ENCODE measurements at regions not wholly inside any gene's neighbourhood (a gene's known extent, or its start where the extent isn't known, plus 50 kb on each side); places are given as distances from the start of the nearest gene placed in this dataset.

DNA sequence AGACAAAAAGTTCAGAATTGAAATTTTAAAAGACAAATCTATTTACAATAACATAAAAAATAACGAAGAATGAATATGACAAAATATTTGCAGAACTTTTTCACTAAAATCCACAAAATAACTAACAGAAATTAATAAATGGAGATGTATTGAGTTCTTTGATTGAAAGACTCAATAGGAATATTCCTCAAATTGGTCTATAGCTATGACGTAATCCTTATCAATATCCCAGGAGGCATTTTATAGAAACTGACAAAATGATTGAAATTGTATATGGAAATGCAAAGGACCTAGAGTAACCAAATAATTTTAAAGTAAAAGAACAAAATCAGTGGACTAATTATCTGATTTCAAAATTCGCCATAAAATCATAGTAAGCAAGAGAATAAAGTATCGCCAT lies 328.7 kb downstream of the MED10 start:
- Histone ChIP-seq H3K4me3 (no peak overlapping the region), H3K4me1 (no peaks in the 10 kb centered on the region), H3K27me3 (no peaks in the 10 kb centered on the region), H3K27ac (no peak overlapping the region), H3K36me3 (no peaks in the 10 kb centered on the region), H3K9me3 (no peaks in the 10 kb centered on the region)
- no peak for ATAC-seq
- DNase-seq: no peak
- intact Hi-C loops (cut with DNase I): no loop called here
- no peak for TF ChIP-seq CTCF (IDR thresholded peaks at IDR 0.05)

GRCh38 chr5:6048746-6049145 lies 329.6 kb downstream of the MED10 start:
- Histone ChIP-seq H3K36me3 (no peaks in the 10 kb centered on the region), H3K27me3 (no peaks in the 10 kb centered on the region), H3K27ac (no peak overlapping the region), H3K4me3 (no peak overlapping the region), H3K9me3 (no peaks in the 10 kb centered on the region), H3K4me1 (no peaks in the 10 kb centered on the region)
- TF ChIP-seq CTCF (IDR thresholded peaks at IDR 0.05): no peak
- DNase-seq (no peak), ATAC-seq (no peak)
- intact Hi-C loops (cut with DNase I): no loop called here

DNA sequence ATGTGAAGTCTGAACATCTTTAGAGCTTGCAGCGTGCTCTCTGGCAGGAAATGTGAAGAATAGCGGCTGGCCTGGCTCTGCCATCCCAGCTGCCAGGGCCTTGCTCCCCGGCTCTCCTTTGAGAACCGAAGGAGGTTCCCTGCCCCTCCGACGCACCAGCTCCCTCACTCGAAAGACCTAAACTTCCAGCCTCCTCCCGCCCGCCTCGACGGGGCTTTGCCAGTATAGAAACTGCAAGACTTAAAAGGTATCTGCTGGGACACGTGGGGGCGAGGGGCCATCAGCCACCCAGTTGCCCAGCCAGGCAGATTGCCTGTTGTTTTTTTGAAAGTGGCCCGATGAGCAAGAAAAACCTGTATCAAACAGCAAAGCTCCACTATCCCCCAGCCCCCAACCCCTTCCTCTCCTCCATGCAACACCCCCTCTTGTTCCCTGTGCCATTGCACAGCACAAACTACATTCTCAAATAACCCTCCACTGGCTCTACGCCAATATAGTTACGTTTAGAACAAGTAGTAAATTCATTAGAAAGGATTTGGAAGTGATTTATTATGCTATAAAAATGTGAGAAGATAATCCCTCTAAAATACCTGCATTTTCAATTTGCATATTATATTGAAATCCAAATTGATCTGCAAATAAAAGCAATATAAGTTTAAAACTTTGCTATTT lies 331.9 kb downstream of the MED10 start:
- H3K36me3 ChIP-seq: no peaks in the 10 kb centered on the region
- DNase-seq (no peak), ATAC-seq (no peak)
- H3K4me1 ChIP-seq: no peaks in the 10 kb centered on the region
- TF ChIP-seq CTCF (IDR thresholded peaks at IDR 0.05): no peak
- intact Hi-C loops (cut with DNase I): no loop called here
- H3K9me3 ChIP-seq: no peaks in the 10 kb centered on the region
- no peaks in the 10 kb centered on the region for H3K27me3 ChIP-seq
- no peak overlapping the region for H3K4me3 ChIP-seq
- no peak overlapping the region for H3K27ac ChIP-seq

DNA sequence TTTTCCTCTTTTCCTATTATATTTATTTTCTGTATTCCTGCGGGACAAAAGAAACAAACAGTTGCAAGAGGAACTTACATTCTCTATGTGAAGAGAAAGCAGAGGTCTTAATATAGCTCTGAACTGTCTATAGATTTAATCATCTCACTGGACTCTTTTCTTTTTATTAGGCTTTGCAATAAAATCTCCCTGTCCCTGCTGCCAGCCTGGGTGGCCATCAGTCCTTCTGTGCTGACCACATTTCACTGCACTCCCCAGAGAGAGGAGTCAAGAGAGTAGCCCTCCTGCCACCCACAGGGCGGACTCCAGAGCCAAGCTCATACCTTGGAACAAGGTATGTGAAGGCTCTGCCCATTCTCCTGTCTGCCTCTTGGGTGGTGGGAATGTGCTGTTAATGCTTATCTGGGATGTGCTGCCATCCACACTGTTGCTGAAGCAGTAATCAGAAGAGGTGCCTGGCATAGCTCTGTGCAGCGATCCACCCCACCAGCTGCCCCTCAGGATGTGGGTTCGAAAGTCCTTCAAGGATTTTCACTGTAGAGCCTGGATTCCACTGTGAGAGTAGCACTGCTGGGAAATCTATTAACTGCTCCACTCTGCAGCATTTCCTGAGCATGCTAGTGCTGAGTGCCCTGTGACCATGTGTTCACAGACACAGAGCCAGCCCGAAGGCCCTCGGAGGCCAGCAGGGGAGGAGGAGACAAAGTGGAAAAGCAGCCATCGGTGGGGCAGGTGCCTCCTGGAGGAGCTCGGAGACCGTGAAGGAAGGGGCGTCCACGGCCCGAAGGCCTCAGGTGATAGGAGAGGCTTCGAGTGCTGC lies 334.6 kb downstream of the MED10 start:
- ATAC-seq (peak; percentile 10), DNase-seq (no peak)
- Histone ChIP-seq H3K9me3 (no peaks in the 10 kb centered on the region), H3K36me3 (no peaks in the 10 kb centered on the region), H3K27me3 (no peaks in the 10 kb centered on the region), H3K27ac (no peak overlapping the region), H3K4me1 (no peaks in the 10 kb centered on the region), H3K4me3 (no peak overlapping the region)
- no peak for TF ChIP-seq CTCF (IDR thresholded peaks at IDR 0.05)
- intact Hi-C loops (cut with DNase I): no loop called here

GRCh38 chr5:6041977-6042550 lies 336.3 kb downstream of the MED10 start:
- no peak for TF ChIP-seq CTCF (IDR thresholded peaks at IDR 0.05)

More at GRCh38 chr5:6041977-6042550, 336.3 kb downstream of the MED10 start:
- no peak overlapping the region for H3K27ac ChIP-seq
- no peaks in the 10 kb centered on the region for H3K36me3 ChIP-seq
- ATAC-seq: no peak
- DNase-seq: no peak
- no peaks in the 10 kb centered on the region for H3K27me3 ChIP-seq
- no peak overlapping the region for H3K4me3 ChIP-seq
- intact Hi-C loops (cut with DNase I): no loop called here
- no peaks in the 10 kb centered on the region for H3K9me3 ChIP-seq
- no peaks in the 10 kb centered on the region for H3K4me1 ChIP-seq
